ENCODE measurements at regions not wholly inside any gene's neighbourhood (a gene's known extent, or its start where the extent isn't known, plus 50 kb on each side); places are given as distances from the start of the nearest gene placed in this dataset.

- no peak for TF ChIP-seq CTCF (conservative IDR thresholded peaks at IDR 0.05)
- Mint-ChIP-seq H3K36me3 (peaks cover 3% of the 10 kb centered on the region), H3K27ac (no peak overlapping the region), H3K27me3 (peaks cover 8% of the 10 kb centered on the region), H3K4me3 (no peak overlapping the region), H3K9me3 (no peaks in the 10 kb centered on the region), H3K4me1 (ENCODE audit: unreplicated experiment) (no peaks in the 10 kb centered on the region)
- no peak for DNase-seq (ENCODE audit: extremely low spot score, unreplicated experiment)
Measured at GRCh38 chr6:2360716-2361115, 115.3 kb upstream of the GMDS start.

GRCh38 chr6:2360126-2360525 is 114.7 kb upstream of the GMDS start:
- Mint-ChIP-seq H3K9me3 (no peaks in the 10 kb centered on the region), H3K4me1 (ENCODE audit: unreplicated experiment) (no peaks in the 10 kb centered on the region), H3K27ac (no peak overlapping the region), H3K36me3 (peaks cover 3% of the 10 kb centered on the region), H3K4me3 (no peak overlapping the region), H3K27me3 (peaks cover 4% of the 10 kb centered on the region)
- DNase-seq (ENCODE audit: extremely low spot score, unreplicated experiment), result no peak
- no peak for TF ChIP-seq CTCF (conservative IDR thresholded peaks at IDR 0.05)

GRCh38 chr6:2355150-2355549 is 109.7 kb upstream of the GMDS start:
- Mint-ChIP-seq H3K4me3 (no peak overlapping the region), H3K9me3 (no peaks in the 10 kb centered on the region), H3K4me1 (ENCODE audit: unreplicated experiment) (peaks cover 23% of the 10 kb centered on the region), H3K27ac (no peak overlapping the region), H3K27me3 (peaks cover 2% of the 10 kb centered on the region), H3K36me3 (peaks cover 3% of the 10 kb centered on the region)
- no peak for TF ChIP-seq CTCF (conservative IDR thresholded peaks at IDR 0.05)
- DNase-seq (ENCODE audit: extremely low spot score, unreplicated experiment), result no peak

GRCh38 chr6:2354138-2354491 is 108.7 kb upstream of the GMDS start:
- Mint-ChIP-seq H3K4me3 (no peak overlapping the region), H3K27ac (no peak overlapping the region), H3K9me3 (no peaks in the 10 kb centered on the region), H3K4me1 (ENCODE audit: unreplicated experiment) (peaks cover 23% of the 10 kb centered on the region), H3K36me3 (peaks cover 3% of the 10 kb centered on the region), H3K27me3 (peaks cover 2% of the 10 kb centered on the region)
- TF ChIP-seq CTCF (conservative IDR thresholded peaks at IDR 0.05), result peak; percentile 39
- no peak for DNase-seq (ENCODE audit: extremely low spot score, unreplicated experiment)

GRCh38 chr6:2353412-2354137 is 108.2 kb upstream of the GMDS start:
- TF ChIP-seq CTCF (conservative IDR thresholded peaks at IDR 0.05), result peak; percentile 94
- no peaks in the 10 kb centered on the region for H3K9me3 Mint-ChIP-seq
- H3K4me3 Mint-ChIP-seq, result no peak overlapping the region
- H3K36me3 Mint-ChIP-seq, result peaks cover 3% of the 10 kb centered on the region
- H3K27me3 Mint-ChIP-seq, result peaks cover 2% of the 10 kb centered on the region
- H3K4me1 Mint-ChIP-seq (ENCODE audit: unreplicated experiment), result peaks cover 23% of the 10 kb centered on the region
- no peak overlapping the region for H3K27ac Mint-ChIP-seq
- no peak for DNase-seq (ENCODE audit: extremely low spot score, unreplicated experiment)
